Prostate gland (tissue), 2 donors: ENCODE measurements at regions not wholly inside any gene's neighbourhood (a gene's known extent, or its start where the extent isn't known, plus 50 kb on each side); places are given as distances from the start of the nearest gene placed in this dataset.

Experiments used
- DNase-seq: peaks from one replicate; pipeline ENCODE4 v3.0.0-alpha.2; 2019; ENCODE audit warnings: low spot score
- H3K27ac ChIP-seq, 2 donors: fragments of 200-600 bp; sonication (generic); 2 replicates each; pipeline ENCODE4 v1.5.1; 2017 to 2019
- H3K27me3 ChIP-seq: fragments of 200-600 bp; sonication (generic); replicated peaks from 2 replicates; pipeline ENCODE4 v1.5.1; 2019; ENCODE audit not compliant: insufficient read depth
- H3K36me3 ChIP-seq, 2 donors: fragments of 200-600 bp; sonication (generic); 1 replicate in 1 of 2; 2 replicates in 1 of 2; pipeline versions ENCODE4 v1.5.1 to v1.8.1; 2017 to 2019
- H3K4me1 ChIP-seq: fragments of 200-600 bp; sonication (generic); replicated peaks from 2 replicates; pipeline ENCODE4 v1.5.1; 2019
- H3K4me3 ChIP-seq, 2 donors: fragments of 200-600 bp; sonication (generic); 2 replicates each; pipeline ENCODE4 v1.5.1; 2017 to 2019
- H3K9me3 ChIP-seq: fragments of 200-600 bp; sonication (generic); 2 replicates; pipeline ENCODE4 v1.5.1; 2017
- CTCF ChIP-seq, 4 experiments: fragments of 200-600 bp in 2 of 4; fragments of 450-650 bp in 2 of 4; sonication (generic) in 2 of 4; IDR thresholded peaks; 1 replicate in 3 of 4; 2 replicates in 1 of 4; pipeline ENCODE4 v1.5.1; 2016 to 2019; ENCODE audit warnings: antibody characterized with exemption in 4 of 4, mild to moderate bottlenecking in 2 of 4, moderate library complexity in 2 of 4
- POLR2A ChIP-seq: fragments of 450-650 bp; IDR thresholded peaks from one replicate; pipeline ENCODE4 v1.6.1; 2016; ENCODE audit warnings: antibody characterized with exemption, mild to moderate bottlenecking
- POLR2AphosphoS5 ChIP-seq: sonication (generic); formaldehyde crosslinking; IDR thresholded peaks from one replicate; pipeline ENCODE4 v1.6.1; 2017; ENCODE audit warnings: antibody characterized with exemption
- WGBS: methylation state at CpG from one replicate; pipeline ENCODE4 v1.1.5; 2018; 5-methylcytosine and 5-hydroxymethylcytosine counted together
- intact Hi-C: fragments of 100-400 bp; cut with DNase I; formaldehyde crosslinking; loops from one replicate; pipeline ENCODE4 v1.14.2; 2022

GRCh38 chr1:83706354-83706938 lies 292.5 kb downstream of the TTLL7 start:
- no peak for DNase-seq
- H3K36me3 ChIP-seq, result no peaks in the 10 kb centered on the region
- no peaks in the 10 kb centered on the region for H3K9me3 ChIP-seq
- H3K27ac ChIP-seq, result no peak overlapping the region
- intact Hi-C loops, result no loop called here
- 65% methylated on average over 3 of the region's 3 CpGs for WGBS
- H3K4me3 ChIP-seq, result no peak overlapping the region
- H3K27me3 ChIP-seq, result no peaks in the 10 kb centered on the region
- TF ChIP-seq POLR2AphosphoS5 (no peak), POLR2A (no peak), CTCF (IDR thresholded peaks at IDR 0.05) (no peak)
- no peaks in the 10 kb centered on the region for H3K4me1 ChIP-seq

- no peak overlapping the region for H3K27ac ChIP-seq
- TF ChIP-seq POLR2AphosphoS5 (no peak), POLR2A (no peak), CTCF (IDR thresholded peaks at IDR 0.05) (no peak)
- no peak for DNase-seq
- no peaks in the 10 kb centered on the region for H3K4me1 ChIP-seq
- intact Hi-C loops, result no loop called here
- H3K9me3 ChIP-seq, result no peaks in the 10 kb centered on the region
- H3K36me3 ChIP-seq, result no peaks in the 10 kb centered on the region
- no peak overlapping the region for H3K4me3 ChIP-seq
- no peaks in the 10 kb centered on the region for H3K27me3 ChIP-seq
- 93% methylated on average over 1 of the region's 1 CpG for WGBS
Observed at GRCh38 chr1:83705091-83705490, 293.8 kb downstream of the TTLL7 start.

GRCh38 chr1:83704350-83704749 lies 294.6 kb downstream of the TTLL7 start:
- H3K36me3 ChIP-seq, result no peaks in the 10 kb centered on the region
- H3K4me3 ChIP-seq, result no peak overlapping the region
- intact Hi-C loops, result no loop called here
- no peaks in the 10 kb centered on the region for H3K27me3 ChIP-seq
- TF ChIP-seq POLR2A, result no peak
- TF ChIP-seq CTCF (IDR thresholded peaks at IDR 0.05), result no peak
- no peak for TF ChIP-seq POLR2AphosphoS5
- H3K9me3 ChIP-seq, result no peaks in the 10 kb centered on the region
- no peaks in the 10 kb centered on the region for H3K4me1 ChIP-seq
- H3K27ac ChIP-seq, result no peak overlapping the region
- DNase-seq, result no peak

GRCh38 chr1:83702356-83702755 lies 296.6 kb downstream of the TTLL7 start:
- 96% methylated on average over 1 of the region's 1 CpG for WGBS
- DNase-seq, result no peak
- Histone ChIP-seq H3K27ac (no peak overlapping the region), H3K9me3 (no peaks in the 10 kb centered on the region), H3K36me3 (no peaks in the 10 kb centered on the region), H3K4me1 (no peaks in the 10 kb centered on the region), H3K4me3 (no peak overlapping the region), H3K27me3 (no peaks in the 10 kb centered on the region)
- TF ChIP-seq POLR2AphosphoS5, result no peak
- no peak for TF ChIP-seq CTCF (IDR thresholded peaks at IDR 0.05)
- TF ChIP-seq POLR2A, result no peak
- intact Hi-C loops, result no loop called here

GRCh38 chr1:83701355-83701754 lies 297.6 kb downstream of the TTLL7 start:
- H3K27ac ChIP-seq, result no peak overlapping the region
- TF ChIP-seq POLR2AphosphoS5 (no peak), CTCF (IDR thresholded peaks at IDR 0.05) (no peak), POLR2A (no peak)
- WGBS, result 97% methylated on average over 2 of the region's 2 CpGs
- H3K36me3 ChIP-seq, result no peaks in the 10 kb centered on the region
- no peaks in the 10 kb centered on the region for H3K4me1 ChIP-seq
- no peak overlapping the region for H3K4me3 ChIP-seq
- intact Hi-C loops, result no loop called here
- H3K27me3 ChIP-seq, result no peaks in the 10 kb centered on the region
- DNase-seq, result no peak
- no peaks in the 10 kb centered on the region for H3K9me3 ChIP-seq
